HG02763 (cell line): ENCODE measurements at regions not wholly inside any gene's neighbourhood (a gene's known extent, or its start where the extent isn't known, plus 50 kb on each side); places are given as distances from the start of the nearest gene placed in this dataset.

Source experiments
- ATAC-seq: cut with Tn5 transposase; IDR thresholded peaks from one replicate; pipeline ENCODE4 v1.9.1; 2021; ENCODE audit warnings: mild to moderate bottlenecking, moderate library complexity; ENCODE audit not compliant: unreplicated experiment

GRCh38 chr4:138086611-138087041, 155.5 kb downstream of the SLC7A11 start:
- ATAC-seq, result no peak

GRCh38 chr4:138085736-138086305, 156.3 kb downstream of the SLC7A11 start:
- no peak for ATAC-seq

GRCh38 chr4:138078751-138079520, 163.2 kb downstream of the SLC7A11 start:
- ATAC-seq, result no peak

- ATAC-seq, result no peak
Measured at GRCh38 chr4:138078253-138078652, 163.9 kb downstream of the SLC7A11 start.

- ATAC-seq, result no peak
Measured at GRCh38 chr4:138076561-138076960, 165.6 kb downstream of the SLC7A11 start.

- ATAC-seq, result no peak
Measured at GRCh38 chr4:138070816-138071215, 171.3 kb downstream of the SLC7A11 start.

- no peak for ATAC-seq
Measured at GRCh38 chr4:138063581-138063980, 178.6 kb downstream of the SLC7A11 start.

GRCh38 chr4:138062929-138063328, 179.2 kb downstream of the SLC7A11 start:
- ATAC-seq, result no peak

- no peak for ATAC-seq
Measured at GRCh38 chr4:138056541-138056940, 185.6 kb downstream of the SLC7A11 start.

GRCh38 chr4:138055890-138056289, 186.3 kb downstream of the SLC7A11 start:
- no peak for ATAC-seq

GRCh38 chr4:138053641-138054301, 188.4 kb downstream of the SLC7A11 start:
- ATAC-seq, result no peak

- no peak for ATAC-seq
Measured at GRCh38 chr4:138052806-138053632, 189.1 kb downstream of the SLC7A11 start.

- no peak for ATAC-seq
Measured at GRCh38 chr4:138051157-138051556, 191.0 kb downstream of the SLC7A11 start.

- ATAC-seq, result no peak
Measured at GRCh38 chr4:138050601-138051000, 191.5 kb downstream of the SLC7A11 start.

- ATAC-seq, result no peak
Measured at GRCh38 chr4:138049355-138049754, 192.8 kb downstream of the SLC7A11 start.

- no peak for ATAC-seq
Measured at GRCh38 chr4:138047290-138047689, 194.9 kb downstream of the SLC7A11 start.

- no peak for ATAC-seq
Measured at GRCh38 chr4:138045036-138045435, 197.1 kb downstream of the SLC7A11 start.

- no peak for ATAC-seq
Measured at GRCh38 chr4:138039010-138039409, 203.1 kb downstream of the SLC7A11 start.

GRCh38 chr4:138037696-138038095, 204.5 kb downstream of the SLC7A11 start:
- ATAC-seq, result no peak

GRCh38 chr4:138035781-138036258, 206.3 kb downstream of the SLC7A11 start:
- ATAC-seq, result peak; percentile 100

- no peak for ATAC-seq
Measured at GRCh38 chr4:138034871-138035270, 207.3 kb downstream of the SLC7A11 start.
